ENCODE measurements at regions not wholly inside any gene's neighbourhood (a gene's known extent, or its start where the extent isn't known, plus 50 kb on each side); places are given as distances from the start of the nearest gene placed in this dataset.
"Not testable (repeated sequence)": the region's sequence is repeated elsewhere in the genome, so short reads cannot be mapped to it uniquely, and the experiment has no call there.

GRCh38 chr10:63825766-63826165 lies 304.6 kb downstream of the REEP3 start:
- CTCF ChIA-PET: no interaction called here
- POLR2A ChIA-PET: no interaction called here

DNA sequence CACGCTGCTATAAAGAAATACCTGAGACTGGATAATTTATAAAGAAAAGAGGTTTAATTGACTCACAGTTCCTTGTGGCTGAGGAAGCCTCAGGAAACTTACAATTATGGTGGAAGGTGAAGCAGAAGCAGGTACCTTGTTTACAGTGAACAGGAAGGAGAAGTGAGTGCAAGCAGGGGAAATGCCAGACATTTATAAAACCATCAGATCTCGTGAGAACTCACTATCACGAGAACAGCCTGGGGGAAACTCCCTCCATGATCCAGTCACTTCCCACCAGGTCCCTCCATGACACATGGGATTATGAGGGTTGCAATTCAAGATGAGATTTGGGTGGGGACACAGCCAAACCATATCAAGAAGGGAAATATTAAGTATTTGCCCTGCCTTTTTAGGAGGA lies 305.8 kb downstream of the REEP3 start:
- CTCF ChIA-PET, POLR2A ChIA-PET: not testable (repeated sequence)

GRCh38 chr10:63829020-63829419 lies 307.8 kb downstream of the REEP3 start:
- CTCF ChIA-PET: no interaction called here
- POLR2A ChIA-PET: no interaction called here

- ChIA-PET CTCF (no interaction called here), POLR2A (no interaction called here)
Observed at GRCh38 chr10:63829573-63830149, 308.5 kb downstream of the REEP3 start.

- POLR2A ChIA-PET: no interaction called here
- CTCF ChIA-PET: no interaction called here
Observed at GRCh38 chr10:63832686-63833085, 311.5 kb downstream of the REEP3 start.

DNA sequence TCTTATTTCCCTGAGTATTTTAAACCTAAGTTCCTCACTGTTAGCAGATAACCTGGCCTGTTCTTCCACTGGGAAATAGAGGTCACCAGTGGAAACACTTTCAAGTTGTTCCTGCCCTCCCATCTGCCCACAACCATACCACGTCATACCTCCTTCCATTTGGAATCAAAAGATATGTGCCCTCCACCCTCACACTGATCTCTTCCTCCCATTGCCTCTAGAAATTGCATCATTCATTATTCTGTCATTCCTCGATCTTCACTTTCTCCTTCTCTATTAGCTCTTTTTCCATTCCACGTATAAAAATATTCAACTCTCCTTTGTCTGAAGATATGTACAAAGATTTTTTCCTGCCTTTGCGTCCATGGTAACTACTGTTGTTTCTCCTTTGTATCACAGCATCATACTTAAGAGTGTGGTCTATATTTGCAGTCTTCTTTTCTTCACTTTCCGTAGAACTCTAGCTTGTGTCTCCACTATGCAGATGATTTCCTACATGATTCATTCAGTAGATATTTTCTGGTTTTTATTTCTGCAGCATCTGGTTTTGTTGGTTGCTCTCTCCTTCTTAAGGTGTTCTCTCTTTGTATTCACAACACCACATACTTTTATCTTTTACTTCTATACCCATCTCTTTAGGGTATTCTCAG lies 312.3 kb downstream of the REEP3 start:
- CTCF ChIA-PET: no interaction called here
- POLR2A ChIA-PET: no interaction called here

DNA sequence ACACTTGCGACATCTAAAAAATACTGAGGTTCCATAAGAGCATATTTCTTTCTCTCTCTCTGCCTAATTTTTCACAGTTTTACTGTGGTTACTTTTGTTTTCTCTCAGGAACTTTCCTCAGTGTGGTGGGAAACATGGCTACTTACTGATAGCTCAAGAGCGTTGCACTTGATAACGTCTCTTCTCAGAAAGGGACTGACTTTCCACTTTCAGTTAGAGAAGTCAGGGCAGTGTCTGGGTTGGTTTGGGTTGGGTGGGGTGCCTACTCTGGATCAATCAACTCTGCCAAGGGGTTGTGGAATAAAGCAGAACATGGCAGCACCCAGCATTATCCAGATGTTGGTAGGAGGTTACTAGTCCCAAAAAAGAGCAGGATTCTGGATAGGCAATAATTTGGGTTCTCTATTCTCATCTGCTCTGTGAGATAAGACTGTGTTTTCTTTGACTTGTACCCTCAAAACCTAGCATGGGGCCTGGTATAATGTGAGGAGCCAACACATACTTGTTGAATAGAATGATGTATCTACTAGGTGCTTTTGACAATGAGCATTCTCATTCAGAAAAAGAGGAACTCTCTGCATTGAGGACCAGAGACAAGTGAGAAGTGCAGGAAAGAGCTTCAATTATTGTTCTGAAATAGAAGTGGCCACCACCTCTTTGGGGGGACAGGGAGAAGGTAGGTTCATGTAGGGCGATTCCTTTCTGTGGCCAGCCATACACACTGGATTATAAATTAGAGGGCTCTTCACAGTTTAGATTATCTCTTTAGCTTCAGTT lies 315.7 kb downstream of the REEP3 start:
- ChIA-PET POLR2A (no interaction called here), CTCF (no interaction called here)

DNA sequence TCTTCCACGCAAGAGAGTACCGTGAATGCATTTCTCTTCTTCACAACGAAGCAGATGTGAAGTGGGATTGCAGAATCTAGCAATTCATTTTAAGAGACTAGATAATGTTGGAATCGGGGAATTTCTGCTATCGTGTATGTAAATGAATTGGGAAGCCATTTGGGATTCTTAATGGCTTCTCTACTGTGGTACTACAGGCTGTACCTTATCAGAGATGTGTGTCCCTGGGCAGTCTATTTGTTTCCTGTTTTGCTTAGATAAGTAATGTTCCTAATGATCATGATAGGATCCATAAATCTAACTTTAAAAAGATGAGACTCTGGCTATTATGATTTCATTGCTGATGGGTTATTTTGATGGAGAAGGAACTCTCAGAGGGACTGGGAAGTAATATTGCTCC lies 320.6 kb downstream of the REEP3 start:
- ChIA-PET CTCF (no interaction called here), POLR2A (no interaction called here)

DNA sequence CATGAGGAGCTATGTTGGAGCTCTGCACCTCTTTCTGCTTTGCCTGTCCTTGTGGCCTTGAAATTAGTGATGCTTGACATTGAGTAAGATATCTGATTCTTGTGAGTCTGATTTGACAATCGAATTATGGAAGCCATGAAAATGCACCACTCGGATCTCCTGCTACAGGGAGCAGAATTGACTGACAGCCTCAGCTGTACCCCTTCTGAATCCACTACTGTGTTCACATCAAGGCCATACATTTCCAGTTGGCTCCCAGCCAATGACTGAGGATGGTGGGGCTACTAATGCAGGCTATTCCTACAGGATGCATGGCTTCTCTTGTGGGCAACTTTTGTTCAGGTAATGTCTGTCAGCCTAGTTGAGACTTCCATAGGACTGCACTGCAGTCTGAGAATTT lies 321.9 kb downstream of the REEP3 start:
- POLR2A ChIA-PET: no interaction called here
- CTCF ChIA-PET: no interaction called here

GRCh38 chr10:63848871-63849270 lies 327.7 kb downstream of the REEP3 start:
- POLR2A ChIA-PET, CTCF ChIA-PET: not testable (repeated sequence)

DNA sequence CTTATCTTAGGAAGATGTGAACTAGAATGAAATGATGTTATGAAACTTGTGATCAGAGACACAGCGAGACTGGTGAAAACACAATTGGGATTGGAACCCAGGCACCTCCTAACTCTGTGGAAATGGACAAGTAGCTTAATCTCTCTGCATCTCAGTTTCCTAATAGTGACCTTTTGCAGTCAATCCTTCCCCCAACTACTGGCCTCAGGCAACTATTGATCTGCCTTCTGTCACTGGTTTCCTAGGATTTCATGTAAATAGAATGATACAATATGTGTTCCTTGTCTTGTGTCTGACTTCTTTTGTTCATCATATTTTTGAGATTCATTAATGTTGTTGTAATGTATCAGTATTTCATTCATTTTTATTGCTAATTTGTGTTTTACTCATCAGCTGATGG lies 341.7 kb downstream of the REEP3 start:
- ChIA-PET POLR2A (no interaction called here), CTCF (no interaction called here)

- ChIA-PET POLR2A (no interaction called here), CTCF (interaction anchor here (0.9 kb wide), 1 partner anchor 112 kb away, joined by 3 read pairs; no protein-coding TSS in a partner anchor)
Observed at GRCh38 chr10:63865210-63865609, 344.0 kb downstream of the REEP3 start.

GRCh38 chr10:63866075-63866746 lies 345.0 kb downstream of the REEP3 start:
- POLR2A ChIA-PET: no interaction called here
- CTCF ChIA-PET: interaction anchor here (0.5 to 1.4 kb wide), 6 partner anchors 10 to 1028 kb away, joined by 3 to 6 read pairs (median 3); no protein-coding TSS in a partner anchor

DNA sequence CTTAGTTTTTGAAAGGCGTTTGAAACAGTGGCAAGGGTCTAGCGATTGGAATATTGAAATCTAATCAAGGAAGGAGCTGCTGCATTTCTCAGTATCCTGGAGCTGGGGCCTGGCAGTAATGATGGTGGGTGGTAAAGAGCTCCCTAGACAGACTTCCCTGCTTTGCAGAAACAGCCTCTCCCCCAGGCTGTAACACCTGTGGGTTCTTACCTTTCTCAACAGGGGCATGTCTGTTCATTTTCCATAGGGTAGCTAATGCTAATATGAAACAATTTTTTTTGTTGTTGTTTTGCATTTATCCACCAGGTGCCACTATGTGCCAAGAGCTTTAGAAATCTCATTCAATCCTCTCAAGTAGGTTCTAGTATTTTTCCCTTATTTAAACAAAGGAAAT lies 345.5 kb downstream of the REEP3 start:
- ChIA-PET POLR2A (no interaction called here), CTCF (interaction anchor here (0.5 to 1.4 kb wide), 5 partner anchors 9 to 1029 kb away, joined by 3 to 6 read pairs (median 3); no protein-coding TSS in a partner anchor)

- POLR2A ChIA-PET: no interaction called here
- CTCF ChIA-PET: no interaction called here
Observed at GRCh38 chr10:63878428-63878827, 357.2 kb downstream of the REEP3 start.

- POLR2A ChIA-PET: no interaction called here
- CTCF ChIA-PET: no interaction called here
Observed at GRCh38 chr10:63883861-63884260, 362.7 kb downstream of the REEP3 start.

DNA sequence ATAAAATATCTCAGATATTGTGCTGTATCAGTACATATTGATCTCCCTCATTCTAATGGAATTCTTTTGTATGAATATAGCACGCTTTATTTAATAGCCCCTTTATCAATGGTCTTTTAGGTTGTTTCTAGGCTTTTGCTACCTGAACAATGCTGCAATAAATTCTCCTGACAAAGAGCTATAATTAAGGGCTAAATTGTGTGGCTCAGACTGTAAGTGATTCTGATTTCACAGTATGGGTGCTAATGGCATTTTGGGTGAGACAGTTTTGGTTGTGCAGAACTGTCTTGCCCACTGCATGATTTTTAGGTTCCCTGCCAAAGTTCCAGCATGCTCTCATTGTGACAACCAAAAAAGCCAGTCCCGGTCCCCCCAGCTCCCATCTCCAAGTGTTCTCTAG lies 363.2 kb downstream of the REEP3 start:
- POLR2A ChIA-PET: no interaction called here
- CTCF ChIA-PET: no interaction called here

DNA sequence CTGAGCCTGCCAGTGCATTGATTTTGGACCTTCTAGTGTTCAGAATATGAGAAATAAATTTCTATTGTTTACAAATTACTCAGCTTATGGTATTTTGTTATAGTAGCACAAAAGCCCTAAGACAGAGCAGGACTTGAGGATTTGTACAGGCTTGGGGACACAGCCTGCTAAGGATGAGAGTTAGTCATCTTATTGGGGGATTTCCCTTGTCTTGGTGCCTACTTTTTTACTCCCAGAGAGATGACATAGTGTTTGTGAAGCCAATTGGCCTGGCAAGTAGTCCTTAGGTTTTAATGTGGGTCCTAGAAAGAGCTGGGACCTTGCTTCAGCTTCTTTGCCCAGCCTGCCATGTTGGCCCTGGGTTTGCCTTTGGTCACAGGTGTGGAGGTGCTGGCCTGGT lies 364.0 kb downstream of the REEP3 start:
- POLR2A ChIA-PET: no interaction called here
- CTCF ChIA-PET: no interaction called here

DNA sequence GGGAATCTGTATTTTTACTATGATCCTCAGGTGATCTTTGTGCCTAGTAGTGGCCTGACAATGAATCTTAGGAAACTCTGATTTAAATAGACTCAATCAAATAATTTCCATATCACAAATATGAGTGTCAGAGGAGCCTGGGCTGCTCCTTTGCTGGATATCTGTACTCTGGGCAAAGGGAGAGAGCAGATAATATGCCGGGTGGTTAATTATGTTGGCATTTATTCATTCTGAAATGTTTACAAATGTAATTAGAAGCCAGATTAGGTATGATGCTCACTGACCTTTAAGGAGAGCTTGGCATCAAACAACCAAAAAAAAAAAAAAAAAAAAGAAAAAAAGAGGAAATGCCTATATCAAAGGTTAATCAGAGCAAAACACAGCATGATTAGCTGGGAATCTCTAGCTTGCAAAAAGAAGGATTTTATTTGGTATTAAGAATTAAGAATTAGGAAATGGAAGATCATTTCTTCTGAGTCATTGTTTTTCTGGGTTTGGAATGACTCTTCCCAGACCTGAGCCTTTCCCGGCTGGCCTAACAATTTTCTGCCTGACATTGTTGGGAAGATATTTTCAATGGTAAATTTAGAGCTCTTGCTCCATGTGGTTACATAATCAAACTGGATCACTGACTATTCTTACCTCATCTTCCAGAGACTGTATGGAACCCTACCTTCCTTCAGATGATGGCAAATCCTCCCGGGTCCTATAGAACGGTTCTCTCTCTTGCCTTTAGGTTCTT lies 365.3 kb downstream of the REEP3 start:
- ChIA-PET CTCF (interaction anchor here (0.7 kb wide), 1 partner anchor 159 kb away, joined by 3 read pairs; no protein-coding TSS in a partner anchor), POLR2A (no interaction called here)

GRCh38 chr10:63887023-63887589 lies 365.9 kb downstream of the REEP3 start:
- CTCF ChIA-PET: interaction anchor here (0.7 kb wide), 1 partner anchor 158 kb away, joined by 3 read pairs; no protein-coding TSS in a partner anchor

More at GRCh38 chr10:63887023-63887589, 365.9 kb downstream of the REEP3 start:
- POLR2A ChIA-PET: no interaction called here
